ENCODE measurements at regions not wholly inside any gene's neighbourhood (a gene's known extent, or its start where the extent isn't known, plus 50 kb on each side); places are given as distances from the start of the nearest gene placed in this dataset.

GRCh38 chr9:115786321-115786720 is 367.3 kb upstream of the PAPPA start:
- TF ChIP-seq, protein P1, sequence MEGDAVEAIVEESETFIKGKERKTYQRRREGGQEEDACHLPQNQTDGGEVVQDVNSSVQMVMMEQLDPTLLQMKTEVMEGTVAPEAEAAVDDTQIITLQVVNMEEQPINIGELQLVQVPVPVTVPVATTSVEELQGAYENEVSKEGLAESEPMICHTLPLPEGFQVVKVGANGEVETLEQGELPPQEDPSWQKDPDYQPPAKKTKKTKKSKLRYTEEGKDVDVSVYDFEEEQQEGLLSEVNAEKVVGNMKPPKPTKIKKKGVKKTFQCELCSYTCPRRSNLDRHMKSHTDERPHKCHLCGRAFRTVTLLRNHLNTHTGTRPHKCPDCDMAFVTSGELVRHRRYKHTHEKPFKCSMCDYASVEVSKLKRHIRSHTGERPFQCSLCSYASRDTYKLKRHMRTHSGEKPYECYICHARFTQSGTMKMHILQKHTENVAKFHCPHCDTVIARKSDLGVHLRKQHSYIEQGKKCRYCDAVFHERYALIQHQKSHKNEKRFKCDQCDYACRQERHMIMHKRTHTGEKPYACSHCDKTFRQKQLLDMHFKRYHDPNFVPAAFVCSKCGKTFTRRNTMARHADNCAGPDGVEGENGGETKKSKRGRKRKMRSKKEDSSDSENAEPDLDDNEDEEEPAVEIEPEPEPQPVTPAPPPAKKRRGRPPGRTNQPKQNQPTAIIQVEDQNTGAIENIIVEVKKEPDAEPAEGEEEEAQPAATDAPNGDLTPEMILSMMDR (conservative IDR thresholded peaks at IDR 0.05 in 1 of 2, IDR thresholded peaks at IDR 0.05 in 1 of 2; ENCODE audit: extremely low read depth in 1 of 2, insufficient read depth in 1 of 2, low read depth in 1 of 2, low read length in 2 of 2): no peak
- no peak for TF ChIP-seq EZH2 (IDR thresholded peaks at IDR 0.05; ENCODE audit: borderline replicate concordance, low read length)

Measured in mammary epithelial cell (primary cell).